HCT116 (cell line): ENCODE measurements at regions not wholly inside any gene's neighbourhood (a gene's known extent, or its start where the extent isn't known, plus 50 kb on each side); places are given as distances from the start of the nearest gene placed in this dataset.
"Not testable (repeated sequence)": the region's sequence is repeated elsewhere in the genome, so short reads cannot be mapped to it uniquely, and the experiment has no call there.

Experiments used
- ATAC-seq: fragments of 200-7000 bp; cut with Tn5 transposase; 2 replicates; pipeline ENCODE4 v1.9.1; 2020; ENCODE audit warnings: mild to moderate bottlenecking, moderate library complexity
- BruUV-seq: library from RNA; stranded (reverse); fragments of 400-500 nt; replicated peaks from 2 replicates; lab custom pipeline; 2021; lab: Mats Ljungman, UMichigan
- CTCF ChIA-PET: fragments of 300-600 bp; sonication (Branson Sonifier 250); formaldehyde crosslinking; loops from one replicate; lab custom pipeline; 2021; ENCODE audit warnings: antibody characterized with exemption; lab: Charles Lee
- POLR2A ChIA-PET: fragments of 300-600, 350-600 bp; sonication (Branson Sonifier 250); formaldehyde crosslinking; loops from one replicate; lab custom pipeline; 2021; ENCODE audit warnings: antibody characterized with exemption; lab: Charles Lee
- RAD21 ChIA-PET, 2 experiments: fragments of 300-600 bp; sonication (Branson Sonifier 250); formaldehyde crosslinking; loops; one replicate each; lab custom pipeline; 2023; ENCODE audit warnings: low total read pairs in 2 of 2; ENCODE audit not compliant: uncharacterized antibody in 2 of 2, unreplicated experiment in 2 of 2, low non-redundant PET in 1 of 2; lab: Charles Lee
- DNase-seq: peaks from one replicate; pipeline ENCODE4 v3.0.0-alpha.2; 2010; ENCODE audit warnings: low read depth, low spot score
- H2AFZ ChIP-seq: fragments of 200-600 bp; shearing (Covaris generic), sonication (generic); 2 replicates; pipeline ENCODE4 v1.6.1; 2017; ENCODE audit warnings: low read depth, mixed run types, mixed read lengths, antibody characterized with exemption, low read length; ENCODE audit not compliant: poor library complexity, severe bottlenecking
- H3K27ac ChIP-seq: 2 replicates; pipeline ENCODE4 v1.5.1; 2012; ENCODE audit warnings: low read depth, low read length
- H3K27me3 ChIP-seq: fragments of 200-600 bp; sonication (generic); 2 replicates; pipeline ENCODE4 v1.6.1; 2016; ENCODE audit warnings: mixed run types, low read length, mixed read lengths; ENCODE audit not compliant: insufficient read depth
- H3K36me3 ChIP-seq, 2 experiments: fragments of 200-500 bp in 1 of 2; fragments of 200-600 bp in 1 of 2; sonication (Bioruptor generic) in 1 of 2; sonication (generic) in 1 of 2; 2 replicates each; pipeline versions ENCODE4 v1.5.1 to v1.6.1; 2014 to 2016; ENCODE audit warnings: low read length in 2 of 2, inconsistent platforms in 1 of 2, mixed read lengths in 1 of 2, mixed run types in 1 of 2; ENCODE audit not compliant: insufficient read depth in 2 of 2, control insufficient read depth in 1 of 2
- H3K4me1 ChIP-seq, 2 experiments: fragments of 200-600 bp in 1 of 2; sonication (generic) in 1 of 2; 2 replicates each; pipeline versions ENCODE4 v1.5.1 to v1.6.1; 2012 to 2017; ENCODE audit warnings: low read length in 2 of 2, inconsistent platforms in 1 of 2, mild to moderate bottlenecking in 1 of 2, mixed read lengths in 1 of 2, mixed run types in 1 of 2, moderate library complexity in 1 of 2; ENCODE audit not compliant: insufficient read depth in 2 of 2, control insufficient read depth in 1 of 2
- H3K4me2 ChIP-seq: fragments of 200-600 bp; sonication (generic); 2 replicates; pipeline ENCODE4 v1.6.1; 2017; ENCODE audit warnings: mixed run types, low read length, mixed read lengths
- H3K4me3 ChIP-seq, 2 experiments: fragments of 200-600 bp in 1 of 2; sonication (generic) in 1 of 2; replicated peaks in 1 of 2; 2 replicates each; pipeline ENCODE4 v1.5.1; 2011 to 2016; ENCODE audit warnings: low read length in 2 of 2, control low read depth in 1 of 2, low read depth in 1 of 2, mild to moderate bottlenecking in 1 of 2, mixed read lengths in 1 of 2, mixed run types in 1 of 2
- H3K79me2 ChIP-seq: fragments of 200-600 bp; sonication (generic); 2 replicates; pipeline ENCODE4 v1.6.1; 2017; ENCODE audit warnings: mild to moderate bottlenecking, mixed run types, low read length, moderate library complexity, mixed read lengths; ENCODE audit not compliant: insufficient read depth
- H3K9ac ChIP-seq: fragments of 200-600 bp; sonication (generic); 2 replicates; pipeline ENCODE4 v1.6.1; 2016; ENCODE audit warnings: low read length, mixed read lengths
- H3K9me2 ChIP-seq: fragments of 200-600 bp; sonication (generic), shearing (Covaris generic); 2 replicates; pipeline ENCODE4 v1.6.1; 2017; ENCODE audit warnings: mixed run types, mild to moderate bottlenecking, moderate library complexity; ENCODE audit not compliant: insufficient read depth
- H3K9me3 ChIP-seq, 2 experiments: fragments of 200-500 bp in 1 of 2; fragments of 200-600 bp in 1 of 2; sonication (Bioruptor generic) in 1 of 2; sonication (generic) in 1 of 2; 2 replicates each; pipeline ENCODE4 v1.6.1; 2014 to 2017; ENCODE audit warnings: low read length in 2 of 2, mixed read lengths in 2 of 2, inconsistent platforms in 1 of 2, low read depth in 1 of 2, mild to moderate bottlenecking in 1 of 2, mixed run types in 1 of 2, moderate library complexity in 1 of 2; ENCODE audit not compliant: control insufficient read depth in 1 of 2, insufficient read depth in 1 of 2
- H4K20me1 ChIP-seq: fragments of 200-600 bp; sonication (generic), shearing (Covaris generic); 2 replicates; pipeline ENCODE4 v1.6.1; 2017; ENCODE audit warnings: mixed run types, mild to moderate bottlenecking, moderate library complexity; ENCODE audit not compliant: insufficient read depth
- CTCF ChIP-seq, 3 experiments: fragments of 200-600 bp in 1 of 3; sonication (generic) in 1 of 3; IDR thresholded peaks in 2 of 3; conservative IDR thresholded peaks in 1 of 3; 2 replicates each; pipeline ENCODE4 v1.5.1; 2012 to 2017; ENCODE audit warnings: low read depth in 2 of 3, low read length in 2 of 3, antibody characterized with exemption in 1 of 3, borderline replicate concordance in 1 of 3, control low read depth in 1 of 3, mild to moderate bottlenecking in 1 of 3, mixed read lengths in 1 of 3, mixed run types in 1 of 3, moderate library complexity in 1 of 3; ENCODE audit not compliant: insufficient read depth in 1 of 3
- EZH2phosphoT487 ChIP-seq: fragments of 200-600 bp; IDR thresholded peaks from 2 replicates; pipeline ENCODE4 v1.6.1; 2018; ENCODE audit warnings: antibody characterized with exemption, borderline replicate concordance
- JUND ChIP-seq: IDR thresholded peaks from 2 replicates; pipeline ENCODE4 v1.6.1; 2012
- POLR2A ChIP-seq: IDR thresholded peaks from 2 replicates; pipeline ENCODE4 v1.7.0; 2011; ENCODE audit warnings: borderline replicate concordance; ENCODE audit not compliant: insufficient read depth, insufficient read length; ENCODE audit errors: extremely low read depth
- POLR2AphosphoS5 ChIP-seq: IDR thresholded peaks from 2 replicates; pipeline ENCODE4 v1.6.1; 2011; ENCODE audit warnings: mild to moderate bottlenecking, low read depth, low read length, moderate library complexity
- REST ChIP-seq: IDR thresholded peaks from 2 replicates; pipeline ENCODE4 v1.6.1; 2012; ENCODE audit warnings: low read depth
- intact Hi-C: fragments of 100-400 bp; cut with micrococcal nuclease; formaldehyde crosslinking; loops from 2 replicates; pipeline ENCODE4 v1.10.0; 2022

GRCh38 chr3:145915787-145916186 is 245.2 kb downstream of the PLOD2 start:
- intact Hi-C loops, result no loop called here
- CTCF ChIA-PET, result interaction anchor here (2.0 kb wide), 1 partner anchor 137 kb away, joined by 6 read pairs; no protein-coding TSS in a partner anchor
- peak; percentile 52; the same call in 1 of the 2 replicates for ATAC-seq

GRCh38 chr3:145927736-145928135 is 233.2 kb downstream of the PLOD2 start:
- DNase-seq, POLR2A ChIA-PET, ATAC-seq, CTCF ChIA-PET, H3K27me3 ChIP-seq, H3K27ac ChIP-seq, intact Hi-C loops, H3K4me1 ChIP-seq, H3K4me3 ChIP-seq, H4K20me1 ChIP-seq, H3K79me2 ChIP-seq, H3K36me3 ChIP-seq, H3K9me2 ChIP-seq, BruUV-seq, H3K9me3 ChIP-seq, H3K9ac ChIP-seq, RAD21 ChIA-PET, H2AFZ ChIP-seq, H3K4me2 ChIP-seq: not testable (repeated sequence)

More at GRCh38 chr3:145915787-145916186, 245.2 kb downstream of the PLOD2 start:
- BruUV-seq, result no TSS peak
- H3K9ac ChIP-seq, result no peak overlapping the region
- ChIA-PET POLR2A (no interaction called here), RAD21 (no interaction called here)
- peak; percentile 2 for DNase-seq
- H3K4me1 ChIP-seq, result no peaks in the 10 kb centered on the region
- H3K27ac ChIP-seq, result no peak overlapping the region
- no peaks in the 10 kb centered on the region for H3K9me3 ChIP-seq
- H3K27me3 ChIP-seq, result no peaks in the 10 kb centered on the region
- TF ChIP-seq CTCF (IDR thresholded peaks at IDR 0.05 in 2 of 3, conservative IDR thresholded peaks at IDR 0.05 in 1 of 3; ENCODE audit: borderline replicate concordance in 1 of 3, insufficient read depth in 1 of 3, low read depth in 2 of 3, low read length in 2 of 3), result peak in 2 of 3 experiments; percentile 30 to 42; a peak in 3 of 6 replicates
- no peak for TF ChIP-seq POLR2A
- TF ChIP-seq EZH2phosphoT487, result no peak
- no peak for TF ChIP-seq JUND
- TF ChIP-seq POLR2AphosphoS5, result no peak
- TF ChIP-seq REST, result no peak
- H2AFZ ChIP-seq, result no peak overlapping the region
- H3K4me3 ChIP-seq, result no peak overlapping the region
- no peaks in the 10 kb centered on the region for H3K79me2 ChIP-seq
- no peak overlapping the region for H3K4me2 ChIP-seq
- no peaks in the 10 kb centered on the region for H3K36me3 ChIP-seq
- H3K9me2 ChIP-seq, result no peaks in the 10 kb centered on the region; the same call in 1 of the 2 replicates
- H4K20me1 ChIP-seq, result no peaks in the 10 kb centered on the region
